Esophagus squamous epithelium (tissue), 4 donors: ENCODE measurements at regions not wholly inside any gene's neighbourhood (a gene's known extent, or its start where the extent isn't known, plus 50 kb on each side); places are given as distances from the start of the nearest gene placed in this dataset.

ENCODE experiments used
- CTCF ChIP-seq, 6 experiments: fragments of 450-650 bp in 4 of 6; fragments of 200-600 bp in 2 of 6; sonication (generic) in 2 of 6; IDR thresholded peaks; one replicate each; pipeline ENCODE4 v1.5.1; 2016 to 2019; ENCODE audit warnings: antibody characterized with exemption in 6 of 6, mild to moderate bottlenecking in 4 of 6, moderate library complexity in 4 of 6
- POLR2A ChIP-seq, 4 donors: fragments of 450-650 bp; IDR thresholded peaks; one replicate each; pipeline ENCODE4 v1.6.1; 2017; ENCODE audit warnings: antibody characterized with exemption in 4 of 4, mild to moderate bottlenecking in 4 of 4, moderate library complexity in 3 of 4

GRCh38 chr1:245091818-245092637 is 62.8 kb upstream of the KIF26B start:
- no peak for TF ChIP-seq CTCF (IDR thresholded peaks at IDR 0.05)
- TF ChIP-seq POLR2A (IDR thresholded peaks at IDR 0.05), result no peak
